Breast epithelium (tissue), 4 donors: ENCODE measurements at regions not wholly inside any gene's neighbourhood (a gene's known extent, or its start where the extent isn't known, plus 50 kb on each side); places are given as distances from the start of the nearest gene placed in this dataset.
A peak's percentile ranks its signal among the peaks of the same experiment; 100 is the strongest.

Experiments used
- DNase-seq, 2 donors: peaks; one replicate each; pipeline ENCODE4 v3.0.0-alpha.2; 2019; ENCODE audit warnings: low spot score in 2 of 2
- H3K27ac ChIP-seq, 2 donors: fragments of 200-600 bp; sonication (generic) in 1 of 2; one replicate each; pipeline ENCODE4 v1.5.1; 2016 to 2019; ENCODE audit warnings: mild to moderate bottlenecking in 1 of 2
- H3K27me3 ChIP-seq, 2 donors: fragments of 200-600 bp; sonication (generic) in 1 of 2; one replicate each; pipeline versions ENCODE4 v1.5.1 to v1.6.0; 2017 to 2019; ENCODE audit warnings: control low read depth in 1 of 2, mild to moderate bottlenecking in 1 of 2
- H3K36me3 ChIP-seq: fragments of 200-600 bp; one replicate; pipeline ENCODE4 v1.5.1; 2019
- H3K4me1 ChIP-seq, 2 donors: fragments of 200-600 bp; sonication (generic); one replicate each; pipeline ENCODE4 v1.5.1; 2016 to 2019; ENCODE audit warnings: control low read depth in 1 of 2
- H3K4me3 ChIP-seq, 3 donors: fragments of 200-600 bp; sonication (generic); 1 replicate in 2 of 3; 2 replicates in 1 of 3; pipeline ENCODE4 v1.5.1; 2016 to 2019; ENCODE audit warnings: mild to moderate bottlenecking in 3 of 3, moderate library complexity in 2 of 3
- H3K9me3 ChIP-seq, 2 donors: fragments of 200-600 bp; sonication (generic) in 1 of 2; one replicate each; pipeline ENCODE4 v1.5.1; 2016 to 2019; ENCODE audit warnings: control low read depth in 1 of 2
- POLR2A ChIP-seq: fragments of 450-650 bp; IDR thresholded peaks from one replicate; pipeline ENCODE4 v1.6.1; 2016; ENCODE audit warnings: antibody characterized with exemption, mild to moderate bottlenecking, moderate library complexity
- POLR2AphosphoS5 ChIP-seq, 3 donors: sonication (generic); formaldehyde crosslinking; IDR thresholded peaks; one replicate each; pipeline ENCODE4 v1.6.1; 2017; ENCODE audit warnings: antibody characterized with exemption in 3 of 3
- intact Hi-C: fragments of 100-400 bp; cut with DNase I; formaldehyde crosslinking; loops from one replicate; pipeline ENCODE4 v1.15.1; 2023; ENCODE audit warnings: low total_unique reads
- TF ChIP-seq, protein P1 (sequence below), 3 donors: fragments of 450-650 bp; IDR thresholded peaks; one replicate each; pipeline ENCODE4 v1.5.1; 2016 to 2017; ENCODE audit warnings: antibody characterized with exemption in 3 of 3, mild to moderate bottlenecking in 3 of 3, moderate library complexity in 3 of 3

- Histone ChIP-seq H3K27me3 (no peaks in the 10 kb centered on the region), H3K4me1 (no peaks in the 10 kb centered on the region), H3K9me3 (no peaks in the 10 kb centered on the region), H3K36me3 (no peaks in the 10 kb centered on the region), H3K27ac (no peak overlapping the region), H3K4me3 (no peak overlapping the region)
- intact Hi-C loops = loop anchor here (5.0 kb wide), 1 partner anchor 1404 kb away; no protein-coding TSS in a partner anchor
- DNase-seq = no peak
- TF ChIP-seq POLR2A (no peak), POLR2AphosphoS5 (IDR thresholded peaks at IDR 0.05) (no peak)
- TF ChIP-seq, protein P1, sequence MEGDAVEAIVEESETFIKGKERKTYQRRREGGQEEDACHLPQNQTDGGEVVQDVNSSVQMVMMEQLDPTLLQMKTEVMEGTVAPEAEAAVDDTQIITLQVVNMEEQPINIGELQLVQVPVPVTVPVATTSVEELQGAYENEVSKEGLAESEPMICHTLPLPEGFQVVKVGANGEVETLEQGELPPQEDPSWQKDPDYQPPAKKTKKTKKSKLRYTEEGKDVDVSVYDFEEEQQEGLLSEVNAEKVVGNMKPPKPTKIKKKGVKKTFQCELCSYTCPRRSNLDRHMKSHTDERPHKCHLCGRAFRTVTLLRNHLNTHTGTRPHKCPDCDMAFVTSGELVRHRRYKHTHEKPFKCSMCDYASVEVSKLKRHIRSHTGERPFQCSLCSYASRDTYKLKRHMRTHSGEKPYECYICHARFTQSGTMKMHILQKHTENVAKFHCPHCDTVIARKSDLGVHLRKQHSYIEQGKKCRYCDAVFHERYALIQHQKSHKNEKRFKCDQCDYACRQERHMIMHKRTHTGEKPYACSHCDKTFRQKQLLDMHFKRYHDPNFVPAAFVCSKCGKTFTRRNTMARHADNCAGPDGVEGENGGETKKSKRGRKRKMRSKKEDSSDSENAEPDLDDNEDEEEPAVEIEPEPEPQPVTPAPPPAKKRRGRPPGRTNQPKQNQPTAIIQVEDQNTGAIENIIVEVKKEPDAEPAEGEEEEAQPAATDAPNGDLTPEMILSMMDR (IDR thresholded peaks at IDR 0.05) = no peak
Observed at GRCh38 chr10:4645836-4646235, 180.2 kb upstream of the AKR1E2 start.

DNA sequence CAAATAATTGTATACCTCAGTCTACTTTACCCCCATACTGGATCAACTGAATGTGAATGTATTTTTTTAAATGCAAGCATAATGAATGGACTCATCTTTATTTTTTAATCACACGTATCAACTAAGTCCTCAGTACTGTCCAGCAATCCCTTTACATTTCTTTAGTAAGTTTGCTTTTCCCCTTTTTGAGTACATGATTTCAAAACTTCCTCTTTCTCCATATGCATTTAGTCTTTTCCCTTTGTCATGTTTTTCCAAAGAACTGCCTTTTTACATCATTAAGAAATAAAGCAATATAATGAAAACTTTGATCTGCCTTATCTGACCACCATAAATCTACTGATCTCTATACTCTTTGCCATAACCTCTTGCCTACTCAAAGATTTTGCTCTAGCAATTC, 182.5 kb upstream of the AKR1E2 start:
- no peaks in the 10 kb centered on the region for H3K9me3 ChIP-seq
- no peak for DNase-seq
- H3K4me1 ChIP-seq = no peaks in the 10 kb centered on the region
- H3K27me3 ChIP-seq = no peaks in the 10 kb centered on the region
- H3K36me3 ChIP-seq = no peaks in the 10 kb centered on the region
- no peak for TF ChIP-seq POLR2A
- TF ChIP-seq, protein P1 (IDR thresholded peaks at IDR 0.05) = no peak
- no peak for TF ChIP-seq POLR2AphosphoS5 (IDR thresholded peaks at IDR 0.05)
- intact Hi-C loops = no loop called here
- no peak overlapping the region for H3K4me3 ChIP-seq
- no peak overlapping the region for H3K27ac ChIP-seq

- Histone ChIP-seq H3K4me3 (no peak overlapping the region), H3K27me3 (no peaks in the 10 kb centered on the region)
Observed at GRCh38 chr10:4639960-4640359, 186.0 kb upstream of the AKR1E2 start.

GRCh38 chr10:4638099-4638498, 187.9 kb upstream of the AKR1E2 start:
- intact Hi-C loops = no loop called here
- H3K27me3 ChIP-seq = no peaks in the 10 kb centered on the region
- DNase-seq = no peak
- TF ChIP-seq, protein P1 (IDR thresholded peaks at IDR 0.05) = no peak
- TF ChIP-seq POLR2A = no peak
- no peak for TF ChIP-seq POLR2AphosphoS5 (IDR thresholded peaks at IDR 0.05)
- no peaks in the 10 kb centered on the region for H3K4me1 ChIP-seq
- peak overlapping the region in 1 of 2 donors; percentile 36 for H3K27ac ChIP-seq
- H3K4me3 ChIP-seq = no peak overlapping the region
- H3K36me3 ChIP-seq = no peaks in the 10 kb centered on the region
- H3K9me3 ChIP-seq = no peaks in the 10 kb centered on the region

More at GRCh38 chr10:4639960-4640359, 186.0 kb upstream of the AKR1E2 start:
- DNase-seq = peak in 1 of 2 donors; percentile 58
- Histone ChIP-seq H3K9me3 (no peaks in the 10 kb centered on the region), H3K4me1 (no peaks in the 10 kb centered on the region), H3K27ac (peak overlapping the region; percentile 78 to 82), H3K36me3 (no peaks in the 10 kb centered on the region)
- TF ChIP-seq, protein P1 (IDR thresholded peaks at IDR 0.05) = no peak
- peak in 2 of 3 donors; percentile 43 to 86 for TF ChIP-seq POLR2AphosphoS5 (IDR thresholded peaks at IDR 0.05)
- no peak for TF ChIP-seq POLR2A
- intact Hi-C loops = no loop called here

DNA sequence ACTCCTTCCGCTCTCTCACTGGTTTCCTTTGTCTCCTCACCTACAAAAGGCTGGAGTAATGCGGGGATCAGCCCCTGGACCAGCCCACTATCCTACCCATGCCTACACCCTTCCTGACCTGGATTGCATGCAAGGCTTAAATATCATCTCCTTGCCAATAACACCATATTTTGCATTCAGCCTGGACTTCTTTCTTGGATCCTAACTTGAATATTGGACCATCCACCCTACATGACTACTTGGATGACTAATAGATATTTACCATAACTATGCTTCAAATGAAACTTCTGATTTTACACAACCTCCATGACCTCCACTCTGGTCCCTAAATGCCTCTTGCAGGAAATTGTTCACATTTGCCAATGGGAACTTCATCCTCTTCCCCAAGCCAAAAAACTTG, 188.3 kb upstream of the AKR1E2 start:
- no peak for DNase-seq
- Histone ChIP-seq H3K4me1 (no peaks in the 10 kb centered on the region), H3K9me3 (no peaks in the 10 kb centered on the region), H3K36me3 (no peaks in the 10 kb centered on the region), H3K27me3 (no peaks in the 10 kb centered on the region), H3K27ac (no peak overlapping the region), H3K4me3 (no peak overlapping the region)
- no peak for TF ChIP-seq POLR2AphosphoS5 (IDR thresholded peaks at IDR 0.05)
- TF ChIP-seq, protein P1 (IDR thresholded peaks at IDR 0.05) = no peak
- TF ChIP-seq POLR2A = no peak
- intact Hi-C loops = no loop called here
